Activated T-cell treated with anti-CD3 and anti-CD28 coated beads for 1 hour (primary cell): ENCODE measurements at regions not wholly inside any gene's neighbourhood (a gene's known extent, or its start where the extent isn't known, plus 50 kb on each side); places are given as distances from the start of the nearest gene placed in this dataset.
"Not testable (repeated sequence)": the region's sequence is repeated elsewhere in the genome, so short reads cannot be mapped to it uniquely, and the experiment has no call there.

Experiments
- DNase-seq: peaks from one replicate; pipeline ENCODE4 v3.0.0-alpha.2; 2020; ENCODE audit warnings: low read depth

DNA sequence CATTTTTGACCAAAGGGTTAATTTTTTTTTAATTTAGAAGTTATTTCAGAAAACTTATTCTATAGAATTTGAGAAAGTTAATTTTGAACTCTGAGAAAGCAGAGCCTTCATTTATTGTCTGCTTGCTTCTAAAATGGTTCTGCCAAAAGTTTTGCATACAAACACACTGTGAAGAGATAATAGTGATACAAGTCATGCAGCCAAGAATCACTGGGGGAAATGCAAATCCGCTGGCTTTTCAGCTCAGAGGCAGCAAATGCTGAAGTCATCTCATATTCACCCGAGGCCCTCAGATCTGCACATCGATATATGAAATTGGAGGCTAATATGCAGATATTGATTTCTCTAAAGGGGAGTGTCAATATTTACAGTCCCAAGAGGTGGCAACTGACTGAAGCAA lies 186.2 kb downstream of the KIT start:
- DNase-seq = no peak

DNA sequence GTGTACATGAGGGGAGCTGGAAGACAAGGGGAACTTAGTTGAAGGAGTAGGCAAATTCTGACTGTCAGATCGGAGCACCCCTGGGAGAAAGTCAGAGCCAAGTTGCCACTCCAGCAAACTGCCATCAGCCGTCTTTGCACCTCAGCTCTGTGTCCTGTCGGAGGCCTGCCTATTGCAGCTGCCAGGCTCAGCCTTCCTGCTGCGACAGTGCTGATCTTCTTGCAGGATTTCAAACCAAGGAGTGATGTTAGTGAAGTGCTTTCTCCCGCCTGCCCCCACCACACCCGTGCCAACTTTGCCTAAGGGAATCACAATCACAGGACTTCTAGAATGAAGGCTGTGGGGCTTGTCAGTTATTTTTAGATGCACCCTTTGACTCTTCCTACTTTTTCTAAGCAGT lies 185.3 kb downstream of the KIT start:
- no peak for DNase-seq

DNA sequence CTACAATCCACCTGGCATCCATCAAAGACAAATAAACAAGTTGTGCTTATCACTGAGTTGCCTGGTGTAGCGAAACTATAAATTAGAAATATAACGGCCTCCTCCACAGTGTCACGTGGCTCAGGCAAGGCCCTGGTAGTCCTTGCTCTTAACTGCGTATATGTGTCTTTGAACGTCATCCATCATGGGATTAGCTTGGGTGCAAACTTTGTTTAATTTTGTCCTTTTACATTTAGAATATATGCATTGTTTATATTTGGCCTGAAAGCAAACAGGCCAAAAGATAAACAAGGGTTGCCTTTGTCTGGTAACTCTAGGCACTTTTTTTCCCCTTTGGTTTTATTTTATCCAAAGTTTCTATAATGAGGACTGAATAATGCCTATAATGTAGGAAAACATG lies 184.9 kb downstream of the KIT start:
- DNase-seq = no peak

DNA sequence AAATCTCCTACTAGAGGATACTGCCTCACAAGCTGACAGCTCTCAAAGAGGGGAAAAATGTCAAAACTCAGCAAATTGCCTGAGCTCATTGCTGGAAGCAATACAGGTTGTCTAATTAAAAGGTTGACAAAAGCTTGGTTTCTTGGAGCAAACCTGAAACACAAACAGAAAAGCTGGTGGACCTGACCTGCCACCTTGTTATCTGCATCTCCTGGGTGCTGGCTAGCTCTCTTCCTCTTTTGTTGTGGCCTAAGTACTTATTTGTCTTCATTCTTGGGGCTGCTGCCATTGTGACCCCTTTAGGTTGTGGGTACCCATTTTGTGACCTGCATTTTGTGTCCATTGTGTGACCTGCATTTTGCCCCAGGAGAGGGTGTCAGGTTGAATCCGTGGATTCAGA lies 184.5 kb downstream of the KIT start:
- no peak for DNase-seq

DNA sequence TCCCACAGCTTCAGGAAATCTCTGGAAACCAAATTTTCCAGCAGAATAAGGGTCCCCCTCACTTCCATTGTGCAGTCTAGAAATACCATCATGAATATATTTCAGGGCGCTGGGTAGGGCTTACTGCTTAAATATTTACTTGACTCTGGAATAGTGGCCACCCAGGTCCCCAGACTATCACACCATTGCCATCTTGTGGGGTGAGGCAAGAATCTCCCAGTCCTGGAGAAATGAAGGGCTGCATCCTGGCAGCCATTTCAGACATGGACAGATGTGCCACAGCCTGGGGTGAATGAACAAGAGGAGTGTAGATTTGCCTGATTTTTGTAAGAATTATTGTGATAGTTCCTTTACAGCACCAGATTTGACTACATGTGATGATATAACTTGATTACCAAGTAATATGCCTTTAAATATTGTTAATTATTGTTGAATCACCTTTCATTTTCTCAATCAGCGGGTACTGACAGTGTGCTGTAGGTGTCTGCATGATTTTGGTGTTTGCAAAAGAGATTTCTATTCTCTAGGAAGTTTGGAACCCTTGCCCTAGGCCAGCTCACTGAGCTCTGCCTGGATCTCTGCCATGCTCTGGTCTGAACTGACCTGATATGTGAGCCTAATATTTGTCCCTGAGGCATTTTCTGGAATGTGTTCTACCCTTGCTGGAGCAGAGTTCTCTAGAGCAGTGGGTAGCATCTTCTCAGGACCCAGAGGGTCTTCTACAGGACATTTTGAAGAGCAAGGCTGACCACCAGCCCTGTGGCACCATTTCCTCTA lies 183.4 kb downstream of the KIT start:
- DNase-seq = no peak

DNA sequence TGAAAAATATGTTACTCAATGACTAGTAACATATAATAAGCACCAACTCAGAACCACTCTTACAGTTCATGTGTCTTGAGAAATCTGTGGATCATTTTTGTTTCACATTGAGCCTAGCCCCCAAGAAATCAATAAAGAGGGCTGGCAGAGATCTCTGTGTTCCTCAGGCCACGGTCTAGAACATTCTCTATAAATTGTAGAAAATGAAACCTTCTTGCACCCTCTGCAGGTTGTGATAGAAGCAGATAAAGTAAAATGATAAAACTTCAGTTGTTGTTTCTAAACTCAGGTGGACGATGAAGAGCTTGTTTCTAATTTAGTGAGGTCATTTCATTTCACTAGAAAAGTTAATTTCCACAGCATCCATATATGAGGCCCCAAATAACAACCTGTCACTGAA lies 182.7 kb downstream of the KIT start:
- no peak for DNase-seq

DNA sequence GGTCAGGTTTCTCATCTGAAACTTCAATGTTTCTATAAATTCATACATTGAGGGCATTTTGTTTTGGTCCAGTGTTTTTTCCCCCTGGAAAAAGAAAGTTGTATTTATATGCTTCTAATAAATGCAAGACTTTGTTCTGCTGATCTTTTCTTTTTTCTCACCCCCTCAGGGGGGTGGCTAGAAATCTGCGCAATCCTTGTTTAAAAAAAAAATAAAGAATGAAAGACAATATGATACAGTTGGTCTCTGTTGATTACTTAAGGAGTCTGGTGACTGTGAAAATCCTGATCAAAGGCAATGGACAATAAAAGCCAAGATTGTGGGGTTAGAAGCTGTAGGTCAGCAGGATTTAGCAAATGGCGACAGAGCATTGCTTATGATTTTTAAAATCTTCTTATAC lies 180.5 kb downstream of the KIT start:
- DNase-seq = no peak

DNA sequence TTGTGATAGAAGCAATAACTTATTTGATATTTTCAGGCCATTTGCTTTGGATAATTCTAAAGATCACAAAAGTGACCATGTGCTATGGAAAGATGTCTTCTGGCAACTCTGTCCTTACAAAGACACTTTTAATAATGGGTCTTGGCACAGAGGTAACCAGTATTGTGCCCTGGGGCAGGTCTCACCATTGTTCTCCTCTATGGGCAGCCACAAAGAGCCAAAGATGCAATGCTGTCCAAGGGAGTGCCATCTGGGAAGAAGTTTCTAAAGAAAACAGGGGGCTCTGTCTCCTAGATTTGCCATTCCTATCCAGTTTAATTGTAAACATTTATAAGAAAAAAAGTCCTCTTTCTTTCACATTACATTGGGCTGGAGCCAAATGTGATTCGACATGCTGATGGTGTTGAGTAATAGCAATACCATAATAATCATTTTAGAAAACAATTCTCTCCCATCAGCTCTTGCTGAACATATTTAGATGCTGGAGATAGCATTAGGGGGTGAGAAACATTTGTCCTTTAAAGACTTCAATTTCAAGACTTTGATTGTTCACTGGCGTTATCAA lies 179.9 kb downstream of the KIT start:
- DNase-seq = no peak

DNA sequence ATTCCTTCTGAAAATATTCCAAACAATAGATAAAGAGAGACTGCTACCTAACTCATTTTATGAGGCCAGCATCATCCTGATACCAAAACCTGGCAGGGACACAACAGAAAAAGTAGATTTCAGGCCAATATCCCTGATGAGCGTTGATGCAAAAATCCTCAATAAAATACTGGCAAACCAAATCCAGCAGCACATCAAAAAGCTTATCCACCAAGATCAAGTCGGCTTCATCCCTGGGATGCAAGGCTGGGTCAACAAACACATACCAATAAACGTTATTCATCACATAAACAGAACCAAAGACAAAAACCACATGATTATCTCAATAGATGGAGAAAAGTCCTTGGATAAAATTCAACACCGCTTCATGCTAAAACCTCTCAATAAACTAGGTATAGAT lies 170.6 kb downstream of the KIT start:
- DNase-seq = not testable (repeated sequence)

DNA sequence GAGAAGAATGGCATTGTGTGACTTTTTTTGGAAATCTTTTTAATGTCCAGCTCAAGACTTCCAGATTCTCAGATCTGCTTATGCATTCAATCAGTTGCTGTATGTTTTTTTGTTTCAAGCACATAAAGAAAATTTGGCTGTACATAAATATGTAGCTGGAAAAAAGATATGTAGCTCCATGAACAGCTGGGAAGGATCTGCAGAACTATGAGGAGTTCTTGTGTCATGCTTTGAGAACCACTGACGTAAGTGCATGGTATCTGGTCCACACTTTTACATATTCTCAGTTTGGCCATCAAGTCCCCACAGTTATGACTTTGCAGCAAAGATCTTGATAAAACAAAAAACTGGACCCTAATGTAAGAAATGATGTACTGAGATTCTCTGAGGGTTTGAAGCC lies 165.9 kb downstream of the KIT start:
- DNase-seq = no peak

DNA sequence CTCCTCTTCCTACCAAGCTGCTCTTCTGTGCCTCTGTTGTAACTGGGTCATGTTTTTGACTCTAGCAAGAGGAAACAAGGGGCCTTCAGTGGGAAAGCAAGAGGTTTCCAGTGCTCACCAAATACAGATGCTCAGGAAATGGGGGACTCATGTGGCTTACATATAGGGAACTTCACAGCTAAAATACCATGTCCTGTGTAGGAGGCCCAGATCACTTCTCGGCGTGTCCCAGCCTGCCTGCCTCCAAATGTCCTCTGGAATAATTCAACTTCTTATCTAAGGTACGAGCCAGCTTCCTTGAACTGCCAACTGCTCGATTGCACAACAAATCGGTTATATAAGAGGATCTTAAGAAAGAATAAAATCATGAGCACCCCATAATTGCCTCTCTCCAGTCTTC lies 161.3 kb downstream of the KIT start:
- no peak for DNase-seq

DNA sequence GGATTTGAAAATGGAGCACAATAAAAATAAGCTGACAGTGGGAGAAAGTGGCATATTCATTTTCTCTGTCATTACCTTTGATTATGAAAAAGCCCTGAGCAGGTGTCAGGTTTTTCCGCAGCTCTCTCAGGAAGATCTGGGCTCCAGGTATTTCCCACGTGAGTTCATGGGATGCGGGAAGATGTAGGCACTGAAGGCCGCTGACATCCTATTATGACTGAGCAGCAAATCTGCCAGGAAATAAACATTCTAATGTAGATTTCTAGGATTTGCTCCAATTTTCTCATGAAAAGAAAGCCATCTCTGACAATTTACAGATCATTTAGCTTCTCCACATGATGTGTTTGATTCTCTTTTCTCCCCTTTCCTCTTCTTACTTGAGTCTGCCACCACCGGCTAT lies 160.7 kb downstream of the KIT start:
- no peak for DNase-seq

DNA sequence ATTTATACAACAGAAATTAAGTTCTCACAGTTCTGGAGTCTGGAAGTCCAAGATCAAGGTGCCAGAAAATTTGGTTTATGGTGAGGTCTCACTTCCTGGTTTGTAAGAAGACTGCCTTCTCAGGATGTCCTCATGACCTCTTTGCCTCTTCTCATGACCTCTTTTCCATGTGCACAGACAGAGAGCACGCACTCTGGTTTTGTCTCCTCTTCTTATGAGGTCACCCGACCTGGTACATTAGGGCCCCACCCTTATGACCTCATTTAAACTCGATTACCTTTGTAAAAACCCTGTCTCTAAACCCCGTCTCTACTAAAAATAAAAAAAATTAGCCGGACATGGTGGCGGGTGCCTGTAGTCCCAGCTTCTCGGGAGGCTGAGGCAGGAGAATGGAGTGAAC lies 155.9 kb downstream of the KIT start:
- DNase-seq = no peak

DNA sequence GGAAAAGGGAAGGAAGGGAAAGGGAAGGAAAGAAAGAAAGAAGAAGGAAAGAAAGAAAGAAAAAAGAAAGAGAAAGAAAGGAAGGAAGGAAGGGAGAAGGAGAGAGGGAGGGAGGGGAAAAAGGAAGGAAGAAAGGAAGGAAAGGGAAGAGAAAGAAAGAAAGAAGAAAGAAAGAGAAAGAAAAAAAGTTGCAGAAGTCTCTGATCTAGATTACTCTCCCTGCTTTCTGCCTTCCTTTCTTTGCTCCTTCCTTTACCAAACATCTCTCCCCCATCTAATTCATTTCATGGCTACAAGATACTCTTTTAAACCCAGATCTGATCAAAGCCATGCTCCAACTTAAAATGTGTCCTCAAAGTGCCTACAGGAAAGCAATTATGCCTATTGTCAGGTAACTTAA lies 148.6 kb downstream of the KIT start:
- no peak for DNase-seq

DNA sequence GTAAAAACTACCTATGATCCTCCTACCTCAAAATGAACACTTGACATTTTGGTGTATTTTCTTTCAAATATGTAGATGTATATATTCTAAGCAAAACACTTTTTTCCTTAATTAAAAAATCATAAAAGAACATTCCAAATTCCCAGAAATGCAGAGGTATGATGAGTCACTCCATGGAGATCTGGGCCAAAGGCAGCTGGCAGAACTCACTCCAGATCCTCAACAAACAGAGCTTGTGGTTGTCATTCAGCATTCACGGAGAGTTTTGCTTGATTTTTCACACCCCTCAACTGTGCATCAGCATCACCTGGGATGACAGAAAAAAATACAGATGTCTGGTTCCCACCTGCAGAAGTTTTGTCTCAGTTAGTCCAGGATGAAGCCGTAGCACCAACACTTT lies 144.6 kb downstream of the KIT start:
- DNase-seq = no peak

DNA sequence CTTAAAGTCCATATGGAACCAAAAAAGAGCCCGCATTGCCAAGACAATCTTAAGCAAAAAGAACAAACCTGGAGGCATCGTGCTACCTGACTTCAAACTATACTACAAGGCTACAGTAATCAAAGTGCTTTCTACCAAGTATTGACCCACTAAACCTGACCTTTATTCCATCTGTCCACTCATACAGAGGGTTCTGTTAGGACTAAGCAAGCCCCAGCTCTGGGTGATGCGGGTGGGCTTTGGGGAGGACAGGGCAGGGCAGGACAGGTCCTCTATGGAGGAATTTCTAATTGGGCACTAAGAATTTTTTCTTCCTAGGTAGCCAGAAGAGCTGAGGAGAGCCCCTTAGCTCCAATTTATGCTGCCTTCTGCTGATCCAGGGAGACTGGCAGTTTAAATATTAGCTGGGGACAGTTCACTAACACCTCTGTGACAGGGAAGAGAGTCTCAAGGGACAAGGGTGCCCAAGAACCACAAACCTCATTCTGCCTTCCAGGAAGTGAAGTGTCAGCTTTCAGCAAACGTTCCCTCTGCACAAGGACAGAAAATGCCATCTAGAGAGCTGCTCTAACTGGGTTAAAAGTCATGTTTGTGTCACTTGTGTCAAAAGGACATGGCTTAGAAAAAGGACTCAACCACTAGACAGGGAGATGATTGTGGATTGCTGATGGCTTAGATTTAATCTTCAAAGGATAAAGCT lies 143.2 kb downstream of the KIT start:
- no peak for DNase-seq

DNA sequence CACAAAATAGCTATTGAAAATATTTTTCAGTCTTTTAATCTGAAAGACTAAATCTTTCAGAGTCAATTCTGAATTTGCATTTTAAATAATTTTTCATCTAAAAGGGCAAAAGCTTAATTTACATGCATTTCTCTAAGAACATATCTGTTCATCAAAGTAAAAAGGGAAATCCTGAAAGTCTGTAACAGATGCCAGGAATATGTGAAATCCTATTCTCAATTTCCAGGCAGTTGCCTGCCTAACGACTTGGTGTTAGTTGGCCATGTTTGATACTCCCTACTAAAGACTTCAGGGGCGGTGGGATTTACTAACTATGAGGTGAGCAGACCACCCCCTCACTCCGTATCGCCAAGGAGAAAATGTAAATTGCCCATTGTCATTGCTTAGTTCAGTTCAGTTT lies 136.8 kb downstream of the KIT start:
- no peak for DNase-seq

DNA sequence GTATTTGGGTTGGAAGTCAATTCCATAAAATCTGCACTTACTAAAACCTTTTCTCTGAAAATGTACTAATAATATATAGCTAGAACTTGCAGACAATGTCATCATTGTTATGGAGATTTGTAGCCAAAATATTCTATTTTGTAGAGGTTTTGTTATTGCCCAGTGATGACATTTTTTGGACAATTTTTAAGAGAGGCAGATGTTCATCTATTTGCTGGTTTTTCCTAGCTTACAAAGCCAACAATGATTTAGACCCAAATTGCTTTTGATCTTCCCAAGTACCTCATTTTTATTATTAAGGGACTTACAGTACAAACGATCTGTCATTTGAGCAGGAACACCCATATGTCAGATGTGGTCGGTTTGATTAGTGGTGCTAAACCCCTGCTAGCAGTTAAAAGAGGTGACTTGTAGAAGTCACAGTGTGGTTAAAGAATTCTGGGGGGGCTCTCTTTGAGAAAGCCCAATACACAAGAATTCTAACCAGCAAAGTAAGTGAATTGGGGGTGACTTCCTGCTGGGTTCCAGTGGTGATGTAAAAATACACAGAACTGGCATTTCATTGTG lies 136.2 kb downstream of the KIT start:
- no peak for DNase-seq
